ENCODE measurements at regions not wholly inside any gene's neighbourhood (a gene's known extent, or its start where the extent isn't known, plus 50 kb on each side); places are given as distances from the start of the nearest gene placed in this dataset.
"Not testable (repeated sequence)": the region's sequence is repeated elsewhere in the genome, so short reads cannot be mapped to it uniquely, and the experiment has no call there.

- no peaks in the 10 kb centered on the region for H3K9me3 Mint-ChIP-seq (ENCODE audit: unreplicated experiment)
- TF ChIP-seq CTCF (IDR thresholded peaks at IDR 0.05; ENCODE audit: unreplicated experiment), result no peak
- H3K27ac Mint-ChIP-seq (ENCODE audit: low read depth, unreplicated experiment), result no peak overlapping the region
- no peaks in the 10 kb centered on the region for H3K27me3 Mint-ChIP-seq (ENCODE audit: insufficient read depth, unreplicated experiment)
- no TSS peak for BruUV-seq (replicated peaks)
- ChIA-PET CTCF (interaction anchor here (1.0 kb wide), 1 partner anchor 17 kb away, joined by 4 read pairs; no protein-coding TSS in a partner anchor), POLR2A (no interaction called here)
- no peaks in the 10 kb centered on the region for H3K4me1 Mint-ChIP-seq (ENCODE audit: insufficient read depth, unreplicated experiment)
- H3K4me3 Mint-ChIP-seq (ENCODE audit: unreplicated experiment), result no peak overlapping the region
- intact Hi-C loops (cut with micrococcal nuclease), result no loop called here
- DNase-seq (ENCODE audit: unreplicated experiment), result no peak
- H3K36me3 Mint-ChIP-seq (ENCODE audit: insufficient read depth, unreplicated experiment), result no peaks in the 10 kb centered on the region
Measured at GRCh38 chr15:62512904-62513303, 347.8 kb upstream of the C2CD4B start.

GRCh38 chr15:62513893-62514292 lies 348.8 kb upstream of the C2CD4B start:
- Mint-ChIP-seq H3K36me3 (ENCODE audit: insufficient read depth, unreplicated experiment) (no peaks in the 10 kb centered on the region), H3K4me1 (ENCODE audit: insufficient read depth, unreplicated experiment) (no peaks in the 10 kb centered on the region), H3K4me3 (ENCODE audit: unreplicated experiment) (no peak overlapping the region), H3K27ac (ENCODE audit: low read depth, unreplicated experiment) (no peak overlapping the region), H3K9me3 (ENCODE audit: unreplicated experiment) (no peaks in the 10 kb centered on the region), H3K27me3 (ENCODE audit: insufficient read depth, unreplicated experiment) (no peaks in the 10 kb centered on the region)
- DNase-seq (ENCODE audit: unreplicated experiment), result no peak
- no peak for TF ChIP-seq CTCF (IDR thresholded peaks at IDR 0.05; ENCODE audit: unreplicated experiment)
- intact Hi-C loops (cut with micrococcal nuclease), result no loop called here
- ChIA-PET POLR2A (no interaction called here), CTCF (interaction anchor here (0.7 to 1.0 kb wide), 3 partner anchors 10 to 36 kb away, joined by 3 to 4 read pairs (median 4); no protein-coding TSS in a partner anchor)
- BruUV-seq (replicated peaks), result no TSS peak

GRCh38 chr15:62515696-62516395 lies 350.8 kb upstream of the C2CD4B start:
- H3K36me3 Mint-ChIP-seq (ENCODE audit: insufficient read depth, unreplicated experiment), result no peaks in the 10 kb centered on the region
- H3K27me3 Mint-ChIP-seq (ENCODE audit: insufficient read depth, unreplicated experiment), result no peaks in the 10 kb centered on the region
- H3K4me1 Mint-ChIP-seq (ENCODE audit: insufficient read depth, unreplicated experiment), result no peaks in the 10 kb centered on the region
- no peak for DNase-seq (ENCODE audit: unreplicated experiment)
- TF ChIP-seq CTCF (IDR thresholded peaks at IDR 0.05; ENCODE audit: unreplicated experiment), result no peak
- no peak overlapping the region for H3K4me3 Mint-ChIP-seq (ENCODE audit: unreplicated experiment)
- intact Hi-C loops (cut with micrococcal nuclease), result no loop called here
- ChIA-PET POLR2A (interaction anchor here (0.6 kb wide), 1 partner anchor 605 kb away, joined by 3 read pairs; no protein-coding TSS in a partner anchor), CTCF (interaction anchor here (0.7 to 1.2 kb wide), 2 partner anchors 172 to 224 kb away, joined by 5 read pairs; no protein-coding TSS in a partner anchor)
- H3K9me3 Mint-ChIP-seq (ENCODE audit: unreplicated experiment), result no peaks in the 10 kb centered on the region
- no TSS peak for BruUV-seq (replicated peaks)
- no peak overlapping the region for H3K27ac Mint-ChIP-seq (ENCODE audit: low read depth, unreplicated experiment)

- Mint-ChIP-seq H3K27ac (ENCODE audit: low read depth, unreplicated experiment) (no peak overlapping the region), H3K9me3 (ENCODE audit: unreplicated experiment) (no peaks in the 10 kb centered on the region), H3K4me1 (ENCODE audit: insufficient read depth, unreplicated experiment) (no peaks in the 10 kb centered on the region), H3K36me3 (ENCODE audit: insufficient read depth, unreplicated experiment) (no peaks in the 10 kb centered on the region), H3K4me3 (ENCODE audit: unreplicated experiment) (no peak overlapping the region), H3K27me3 (ENCODE audit: insufficient read depth, unreplicated experiment) (no peaks in the 10 kb centered on the region)
- DNase-seq (ENCODE audit: unreplicated experiment), result no peak
- no peak for TF ChIP-seq CTCF (IDR thresholded peaks at IDR 0.05; ENCODE audit: unreplicated experiment)
- intact Hi-C loops (cut with micrococcal nuclease), result no loop called here
- CTCF ChIA-PET, result no interaction called here
- POLR2A ChIA-PET, result no interaction called here
- BruUV-seq (replicated peaks), result no TSS peak
Measured at GRCh38 chr15:62517541-62517940, 352.5 kb upstream of the C2CD4B start.

GRCh38 chr15:62518666-62519065 lies 353.6 kb upstream of the C2CD4B start:
- H3K36me3 Mint-ChIP-seq (ENCODE audit: insufficient read depth, unreplicated experiment); H3K4me3 Mint-ChIP-seq (ENCODE audit: unreplicated experiment); H3K4me1 Mint-ChIP-seq (ENCODE audit: insufficient read depth, unreplicated experiment); POLR2A ChIA-PET; H3K27me3 Mint-ChIP-seq (ENCODE audit: insufficient read depth, unreplicated experiment); BruUV-seq (replicated peaks); H3K27ac Mint-ChIP-seq (ENCODE audit: low read depth, unreplicated experiment); H3K9me3 Mint-ChIP-seq (ENCODE audit: unreplicated experiment); DNase-seq (ENCODE audit: unreplicated experiment); CTCF ChIA-PET; intact Hi-C loops (cut with micrococcal nuclease): not testable (repeated sequence)
